Fibroblast of the aortic adventitia (primary cell): ENCODE measurements at regions not wholly inside any gene's neighbourhood (a gene's known extent, or its start where the extent isn't known, plus 50 kb on each side); places are given as distances from the start of the nearest gene placed in this dataset.

ENCODE experiments used
- DNase-seq: peaks from one replicate; pipeline ENCODE4 v3.0.0-alpha.2; 2010; ENCODE audit warnings: low read depth
- H3K4me3 ChIP-seq: 2 replicates; pipeline ENCODE4 v1.5.1; 2011; ENCODE audit warnings: low read depth, mild to moderate bottlenecking, control low read depth, low read length, moderate library complexity
- CTCF ChIP-seq: IDR thresholded peaks from 2 replicates; pipeline ENCODE4 v1.5.1; 2011; ENCODE audit warnings: mild to moderate bottlenecking, low read length, control low read depth, inconsistent platforms; ENCODE audit not compliant: insufficient read depth

- no peak for TF ChIP-seq CTCF
- no peak for DNase-seq
- H3K4me3 ChIP-seq, result no peak overlapping the region
Measured at GRCh38 chr9:8206720-8207119, 407.1 kb upstream of the DMAC1 start.

GRCh38 chr9:8205576-8205975 is 406.0 kb upstream of the DMAC1 start:
- H3K4me3 ChIP-seq, result no peak overlapping the region
- no peak for TF ChIP-seq CTCF
- peak; percentile 30 for DNase-seq

GRCh38 chr9:8189881-8190280 is 390.3 kb upstream of the DMAC1 start:
- no peak for TF ChIP-seq CTCF
- no peak for DNase-seq
- H3K4me3 ChIP-seq, result no peak overlapping the region

GRCh38 chr9:8188723-8189407 is 389.3 kb upstream of the DMAC1 start:
- DNase-seq, result no peak
- no peak overlapping the region for H3K4me3 ChIP-seq
- no peak for TF ChIP-seq CTCF

GRCh38 chr9:8186560-8186959 is 387.0 kb upstream of the DMAC1 start:
- no peak for TF ChIP-seq CTCF
- DNase-seq, result no peak
- H3K4me3 ChIP-seq, result no peak overlapping the region

GRCh38 chr9:8183618-8184017 is 384.0 kb upstream of the DMAC1 start:
- DNase-seq, result no peak
- H3K4me3 ChIP-seq, result no peak overlapping the region
- TF ChIP-seq CTCF, result no peak

- no peak for TF ChIP-seq CTCF
- H3K4me3 ChIP-seq, result no peak overlapping the region
- DNase-seq, result no peak
Measured at GRCh38 chr9:8179381-8180053, 379.9 kb upstream of the DMAC1 start.
